ENCODE measurements at regions not wholly inside any gene's neighbourhood (a gene's known extent, or its start where the extent isn't known, plus 50 kb on each side); places are given as distances from the start of the nearest gene placed in this dataset.

GRCh38 chr6:16999491-17000436, 102.1 kb upstream of the STMND1 start:
- no TSS peak for BruUV-seq (replicated peaks)
- H3K27me3 Mint-ChIP-seq (ENCODE audit: unreplicated experiment) = peaks cover 74% of the 10 kb centered on the region
- CTCF ChIA-PET = no interaction called here
- intact Hi-C loops (cut with micrococcal nuclease; ENCODE audit: unreplicated experiment) = no loop called here
- no peak overlapping the region for H3K4me3 Mint-ChIP-seq (ENCODE audit: low read depth, unreplicated experiment)
- TF ChIP-seq CTCF (IDR thresholded peaks at IDR 0.05; ENCODE audit: unreplicated experiment) = no peak
- no peak for DNase-seq
- no peak overlapping the region for H3K27ac Mint-ChIP-seq (ENCODE audit: unreplicated experiment)
- no peaks in the 10 kb centered on the region for H3K4me1 Mint-ChIP-seq (ENCODE audit: low read depth, unreplicated experiment)
- no peaks in the 10 kb centered on the region for H3K9me3 Mint-ChIP-seq (ENCODE audit: low read depth, unreplicated experiment)
- H3K36me3 Mint-ChIP-seq (ENCODE audit: insufficient read depth, unreplicated experiment) = no peaks in the 10 kb centered on the region

GRCh38 chr6:16998461-16998860, 103.4 kb upstream of the STMND1 start:
- Mint-ChIP-seq H3K4me1 (ENCODE audit: low read depth, unreplicated experiment) (no peaks in the 10 kb centered on the region), H3K9me3 (ENCODE audit: low read depth, unreplicated experiment) (no peaks in the 10 kb centered on the region), H3K36me3 (ENCODE audit: insufficient read depth, unreplicated experiment) (no peaks in the 10 kb centered on the region), H3K4me3 (ENCODE audit: low read depth, unreplicated experiment) (no peak overlapping the region), H3K27me3 (ENCODE audit: unreplicated experiment) (peaks cover 85% of the 10 kb centered on the region), H3K27ac (ENCODE audit: unreplicated experiment) (no peak overlapping the region)
- intact Hi-C loops (cut with micrococcal nuclease; ENCODE audit: unreplicated experiment) = no loop called here
- DNase-seq = no peak
- BruUV-seq (replicated peaks) = no TSS peak
- no peak for TF ChIP-seq CTCF (IDR thresholded peaks at IDR 0.05; ENCODE audit: unreplicated experiment)
- CTCF ChIA-PET = no interaction called here

- no peaks in the 10 kb centered on the region for H3K4me1 Mint-ChIP-seq (ENCODE audit: low read depth, unreplicated experiment)
- H3K9me3 Mint-ChIP-seq (ENCODE audit: low read depth, unreplicated experiment) = no peaks in the 10 kb centered on the region
- peaks cover 92% of the 10 kb centered on the region for H3K27me3 Mint-ChIP-seq (ENCODE audit: unreplicated experiment)
- no peak overlapping the region for H3K4me3 Mint-ChIP-seq (ENCODE audit: low read depth, unreplicated experiment)
- no peak for TF ChIP-seq CTCF (IDR thresholded peaks at IDR 0.05; ENCODE audit: unreplicated experiment)
- H3K36me3 Mint-ChIP-seq (ENCODE audit: insufficient read depth, unreplicated experiment) = no peaks in the 10 kb centered on the region
- CTCF ChIA-PET = no interaction called here
- no TSS peak for BruUV-seq (replicated peaks)
- no peak overlapping the region for H3K27ac Mint-ChIP-seq (ENCODE audit: unreplicated experiment)
- intact Hi-C loops (cut with micrococcal nuclease; ENCODE audit: unreplicated experiment) = no loop called here
- DNase-seq = no peak
Observed at GRCh38 chr6:16995511-16996250, 106.2 kb upstream of the STMND1 start.

- no peak for DNase-seq
- Mint-ChIP-seq H3K4me1 (ENCODE audit: low read depth, unreplicated experiment) (no peaks in the 10 kb centered on the region), H3K27me3 (ENCODE audit: unreplicated experiment) (peaks cover 85% of the 10 kb centered on the region), H3K9me3 (ENCODE audit: low read depth, unreplicated experiment) (peaks cover 6% of the 10 kb centered on the region), H3K4me3 (ENCODE audit: low read depth, unreplicated experiment) (no peak overlapping the region), H3K27ac (ENCODE audit: unreplicated experiment) (no peak overlapping the region), H3K36me3 (ENCODE audit: insufficient read depth, unreplicated experiment) (no peaks in the 10 kb centered on the region)
- intact Hi-C loops (cut with micrococcal nuclease; ENCODE audit: unreplicated experiment) = no loop called here
- TF ChIP-seq CTCF (IDR thresholded peaks at IDR 0.05; ENCODE audit: unreplicated experiment) = no peak
- BruUV-seq (replicated peaks) = no TSS peak
- CTCF ChIA-PET = no interaction called here
Observed at GRCh38 chr6:16993396-16993795, 108.5 kb upstream of the STMND1 start.

All from Calu3 (cell line).